GM18858 (cell line): ENCODE measurements at regions not wholly inside any gene's neighbourhood (a gene's known extent, or its start where the extent isn't known, plus 50 kb on each side); places are given as distances from the start of the nearest gene placed in this dataset.
"Not testable (repeated sequence)": the region's sequence is repeated elsewhere in the genome, so short reads cannot be mapped to it uniquely, and the experiment has no call there.

Experiments used
- ATAC-seq: cut with Tn5 transposase; IDR thresholded peaks from one replicate; pipeline ENCODE4 v1.9.1; 2021; ENCODE audit not compliant: unreplicated experiment

GRCh38 chr15:34700891-34701427 is 53.8 kb downstream of the GJD2 start:
- ATAC-seq, result no peak

DNA sequence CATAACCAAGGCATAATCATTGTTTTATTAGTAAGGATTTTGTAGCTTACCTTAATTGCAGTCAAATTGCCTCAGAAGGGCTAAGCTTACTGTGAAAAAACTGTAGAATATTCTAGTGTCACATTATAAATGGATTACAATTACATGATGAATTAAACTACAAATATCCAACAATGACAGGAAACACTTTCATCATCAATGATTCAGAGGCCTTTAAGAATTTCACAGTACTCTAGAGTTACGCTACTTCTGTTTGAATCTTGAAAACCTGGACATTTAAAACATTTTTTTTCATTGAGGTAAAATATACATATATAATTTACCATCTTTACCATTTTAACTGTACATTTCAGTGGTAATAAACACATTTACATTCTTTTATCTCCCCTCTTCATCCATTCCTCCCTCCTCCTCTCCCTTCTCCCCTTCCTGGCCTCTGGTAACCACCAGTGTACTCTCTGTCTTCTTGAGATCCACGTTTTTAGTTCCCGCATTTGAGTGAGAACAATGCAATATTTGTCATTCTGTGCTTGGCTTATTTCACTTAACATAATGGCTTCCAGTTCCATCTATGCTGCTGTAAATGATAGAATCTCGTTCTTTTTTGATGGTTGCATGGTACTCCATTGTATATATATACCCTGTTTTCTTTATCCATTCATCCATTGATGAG is 54.7 kb downstream of the GJD2 start:
- ATAC-seq, result no peak

DNA sequence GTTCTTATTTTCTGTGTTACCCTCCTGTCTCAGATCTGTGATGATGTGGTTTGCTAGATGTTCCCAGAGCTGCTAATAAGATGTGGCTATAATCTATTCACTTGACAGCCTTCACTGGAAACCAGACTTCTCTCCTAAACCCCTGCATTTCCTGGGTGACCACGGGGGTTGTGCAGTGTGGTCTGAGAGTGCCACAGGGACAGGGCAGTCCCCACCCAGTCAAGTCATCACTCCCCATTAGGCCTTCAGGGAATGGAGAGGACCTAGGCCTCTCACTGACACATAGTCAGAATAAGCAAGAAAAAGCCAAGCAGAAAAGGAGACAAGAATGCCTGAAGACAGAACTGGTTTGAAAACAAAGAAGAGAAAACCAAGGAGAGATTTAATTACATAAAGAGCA is 58.3 kb downstream of the GJD2 start:
- ATAC-seq, result no peak

- no peak for ATAC-seq
These were observed 61.6 kb downstream of the GJD2 start for GRCh38 chr15:34693053-34693744.

DNA sequence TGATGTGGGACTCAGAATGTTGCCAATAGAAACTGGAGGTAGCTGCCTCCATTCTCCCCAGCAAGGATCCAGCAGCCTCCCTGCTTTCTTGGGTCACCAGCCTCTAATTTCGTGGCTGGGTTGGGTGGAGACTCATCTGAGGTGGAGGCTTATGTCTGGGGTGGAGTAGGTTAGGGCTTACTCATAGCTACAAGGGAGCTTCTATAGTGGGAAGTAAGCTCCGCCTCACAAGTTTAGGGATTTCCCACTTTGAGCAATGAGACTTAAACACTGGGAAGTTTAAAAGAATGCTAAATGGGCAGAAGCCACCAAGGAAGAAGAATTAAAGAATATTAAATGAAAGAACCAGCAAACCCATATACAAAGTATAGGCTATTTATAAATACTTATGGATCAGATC is 63.8 kb downstream of the GJD2 start:
- no peak for ATAC-seq

GRCh38 chr15:34688699-34689098 is 66.1 kb downstream of the GJD2 start:
- ATAC-seq, result no peak

- ATAC-seq, result no peak
These were observed 70.4 kb downstream of the GJD2 start for GRCh38 chr15:34684351-34684750.

DNA sequence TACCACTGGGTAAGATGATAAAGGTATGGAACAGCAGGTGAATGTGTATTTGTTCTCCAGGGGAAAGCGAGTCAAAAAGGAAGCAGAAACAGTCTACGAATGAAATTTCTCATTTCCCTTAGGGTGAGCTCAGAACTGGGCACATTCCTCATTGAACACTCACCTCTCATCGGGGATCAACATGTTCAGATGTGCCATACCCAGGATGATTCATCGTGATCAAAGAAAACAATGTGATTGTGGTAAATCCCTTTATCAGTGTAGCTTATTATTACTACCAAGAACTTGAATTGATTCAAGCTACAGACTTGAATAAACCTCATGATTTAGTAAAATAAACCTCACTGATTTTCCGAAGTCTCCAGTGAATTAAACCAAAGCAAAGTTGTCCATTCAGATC is 72.1 kb downstream of the GJD2 start:
- ATAC-seq, result no peak

DNA sequence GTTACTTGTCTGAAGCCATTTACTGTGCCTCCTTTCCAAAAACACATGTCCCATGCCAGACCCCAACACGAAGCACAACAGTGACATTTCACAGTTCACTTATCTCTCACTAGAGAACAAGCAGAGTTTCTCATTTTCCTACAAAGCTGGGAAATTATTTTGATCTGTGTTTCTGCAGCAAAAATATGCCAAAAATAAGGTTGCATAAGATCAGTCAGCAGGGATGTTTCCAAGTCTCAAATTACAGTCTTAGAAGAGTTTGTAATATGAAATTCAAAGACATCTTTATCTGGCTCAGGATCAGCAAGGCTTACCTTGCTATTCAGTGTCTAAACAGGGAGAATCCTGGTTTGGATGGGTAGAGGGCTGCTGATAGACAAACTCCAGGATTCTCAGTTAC is 75.5 kb downstream of the GJD2 start:
- ATAC-seq, result no peak

DNA sequence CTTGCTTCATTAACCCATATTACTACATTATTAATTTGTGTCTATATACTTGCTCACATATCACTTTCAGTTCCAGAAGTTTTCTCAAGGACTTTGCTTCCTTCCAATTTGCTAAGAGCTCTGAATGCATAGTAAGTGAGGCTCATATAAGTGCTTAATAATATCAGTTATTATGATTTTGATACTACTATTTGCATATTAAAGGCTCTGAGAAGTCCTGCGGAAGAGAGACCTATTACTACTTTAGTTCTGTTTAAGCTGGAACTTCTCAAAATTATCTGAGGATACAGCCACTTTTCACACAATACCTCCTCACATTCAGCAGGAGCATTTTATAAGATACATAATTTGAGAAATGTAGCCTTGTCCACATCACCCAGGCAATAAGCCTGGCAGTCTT is 81.6 kb downstream of the GJD2 start:
- ATAC-seq, result no peak

GRCh38 chr15:34665498-34666116 is 82.2 kb upstream of the GOLGA8B start:
- ATAC-seq, result no peak

DNA sequence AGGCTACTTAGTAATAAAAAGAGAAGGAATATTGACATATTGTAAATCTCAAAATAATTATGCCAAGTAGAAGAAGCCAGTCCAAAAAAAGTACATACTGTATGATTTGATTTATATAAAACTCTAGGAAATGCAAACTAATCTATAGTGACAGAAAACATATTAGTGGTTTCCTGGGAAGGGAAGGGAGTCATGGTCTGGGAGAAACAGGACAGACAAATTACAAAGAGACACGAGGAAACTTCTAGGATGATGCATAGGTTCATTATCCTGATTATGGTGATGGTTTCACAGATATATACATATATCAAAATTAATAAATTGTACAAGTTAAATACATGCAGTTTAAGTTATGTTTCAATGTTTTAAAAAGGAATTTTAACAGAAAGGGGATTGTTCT is 81.0 kb upstream of the GOLGA8B start:
- ATAC-seq, result no peak

GRCh38 chr15:34663101-34663500 is 79.7 kb upstream of the GOLGA8B start:
- ATAC-seq, result no peak

DNA sequence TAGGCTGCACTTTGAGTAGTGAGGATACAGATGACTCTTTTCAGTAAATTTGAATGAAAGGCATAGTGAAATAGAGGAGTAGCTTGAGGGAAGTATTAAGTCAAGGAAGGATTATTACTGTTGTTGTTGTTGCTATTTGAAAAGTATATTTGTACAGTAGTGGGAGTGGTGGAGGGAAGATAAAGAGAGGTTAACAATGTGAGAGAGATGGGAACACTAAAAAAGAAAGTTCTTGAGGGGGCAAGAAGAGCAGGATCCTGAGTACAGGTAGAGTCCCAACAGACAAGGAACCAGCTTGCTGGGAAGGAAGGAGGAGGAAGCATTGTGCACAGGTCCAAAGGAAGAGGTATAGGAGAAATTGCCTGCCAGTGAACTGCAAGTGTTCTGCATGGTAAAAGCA is 75.6 kb upstream of the GOLGA8B start:
- ATAC-seq, result no peak

GRCh38 chr15:34657469-34658127 is 74.1 kb upstream of the GOLGA8B start:
- ATAC-seq, result no peak

- no peak for ATAC-seq
These were observed 72.8 kb upstream of the GOLGA8B start for GRCh38 chr15:34656005-34656796.

DNA sequence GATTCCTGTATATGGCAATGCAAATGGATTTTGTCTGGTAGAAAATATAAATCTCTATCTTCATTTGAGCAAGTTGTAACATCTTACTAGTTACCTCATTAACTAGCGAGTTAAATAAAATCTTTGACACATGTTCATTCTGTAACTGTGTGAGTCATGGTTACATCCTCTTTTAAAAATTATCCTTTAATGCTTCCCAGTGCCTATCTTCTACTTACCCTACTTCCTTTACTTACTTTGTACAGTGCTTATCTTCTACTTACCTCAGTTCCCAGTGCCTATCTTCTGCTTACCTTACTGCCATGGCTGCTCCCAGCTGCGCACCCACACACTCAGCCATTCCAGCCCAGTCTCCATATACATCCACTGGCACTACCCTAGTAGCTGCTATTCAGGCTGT is 71.9 kb upstream of the GOLGA8B start:
- ATAC-seq, result no peak

GRCh38 chr15:34654625-34655024 is 71.2 kb upstream of the GOLGA8B start:
- no peak for ATAC-seq

GRCh38 chr15:34653992-34654391 is 70.5 kb upstream of the GOLGA8B start:
- ATAC-seq, result no peak

GRCh38 chr15:34653326-34653725 is 69.9 kb upstream of the GOLGA8B start:
- ATAC-seq, result not testable (repeated sequence)

DNA sequence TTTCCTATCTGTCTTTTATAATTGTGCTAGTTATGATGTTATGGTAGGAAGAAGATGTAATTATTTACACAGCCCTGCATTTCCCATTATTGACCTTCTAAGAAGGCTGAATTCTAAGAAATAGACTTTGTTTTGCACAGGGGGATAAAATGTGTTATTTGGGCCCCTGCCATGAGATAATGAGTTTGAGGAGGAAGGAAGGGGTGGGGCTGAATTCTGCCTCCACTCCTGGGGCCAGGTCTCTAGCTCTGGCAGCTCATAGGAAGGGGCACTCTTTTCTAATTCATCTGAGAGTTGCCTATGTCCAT is 69.2 kb upstream of the GOLGA8B start:
- ATAC-seq, result no peak
